IPS DF 4.7 (cell line): ENCODE measurements at regions not wholly inside any gene's neighbourhood (a gene's known extent, or its start where the extent isn't known, plus 50 kb on each side); places are given as distances from the start of the nearest gene placed in this dataset.
"Not testable (repeated sequence)": the region's sequence is repeated elsewhere in the genome, so short reads cannot be mapped to it uniquely, and the experiment has no call there.

Experiments
- DNase-seq: peaks from one replicate; pipeline ENCODE4 v3.0.0-alpha.2; 2013; ENCODE audit warnings: low spot score; ENCODE audit errors: extremely low read depth

DNA sequence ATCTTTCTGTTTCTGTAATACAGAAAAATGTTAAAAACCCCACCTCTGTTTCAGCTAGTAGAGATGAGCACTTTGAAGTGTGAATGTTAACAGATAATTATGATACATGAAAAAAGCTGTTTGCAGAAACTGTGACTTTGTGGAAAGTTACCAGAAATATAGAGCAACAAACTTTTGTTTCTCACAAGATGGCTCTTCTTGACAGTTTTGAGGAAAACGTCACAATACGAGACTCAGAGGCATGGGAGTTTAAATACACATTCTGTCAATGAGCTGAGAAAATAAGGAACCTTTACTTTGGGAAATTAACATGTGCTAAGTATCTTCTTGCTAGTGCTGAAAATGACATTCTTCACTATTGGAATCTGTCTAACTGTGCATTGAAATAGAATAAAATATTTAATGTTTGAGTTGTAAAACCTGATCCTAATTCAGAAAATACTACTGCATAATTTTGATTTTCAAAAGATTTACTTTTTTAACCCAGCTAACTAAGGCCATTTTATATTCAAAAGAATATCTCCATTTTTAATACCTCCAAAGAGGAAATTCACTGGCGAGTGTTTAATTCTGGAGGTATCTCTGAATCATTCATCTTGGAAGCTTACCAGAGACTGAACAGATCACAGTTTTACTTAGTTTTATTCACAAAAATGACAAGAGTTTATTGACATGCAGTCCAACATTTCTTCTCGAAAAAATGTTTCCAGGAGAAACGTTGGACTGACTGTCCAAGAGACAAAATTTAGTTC lies 308.9 kb upstream of the LRFN5 start:
- DNase-seq, result no peak

GRCh38 chr14:41295734-41296133 lies 310.9 kb upstream of the LRFN5 start:
- DNase-seq, result no peak

GRCh38 chr14:41289025-41289424 lies 317.7 kb upstream of the LRFN5 start:
- no peak for DNase-seq

DNA sequence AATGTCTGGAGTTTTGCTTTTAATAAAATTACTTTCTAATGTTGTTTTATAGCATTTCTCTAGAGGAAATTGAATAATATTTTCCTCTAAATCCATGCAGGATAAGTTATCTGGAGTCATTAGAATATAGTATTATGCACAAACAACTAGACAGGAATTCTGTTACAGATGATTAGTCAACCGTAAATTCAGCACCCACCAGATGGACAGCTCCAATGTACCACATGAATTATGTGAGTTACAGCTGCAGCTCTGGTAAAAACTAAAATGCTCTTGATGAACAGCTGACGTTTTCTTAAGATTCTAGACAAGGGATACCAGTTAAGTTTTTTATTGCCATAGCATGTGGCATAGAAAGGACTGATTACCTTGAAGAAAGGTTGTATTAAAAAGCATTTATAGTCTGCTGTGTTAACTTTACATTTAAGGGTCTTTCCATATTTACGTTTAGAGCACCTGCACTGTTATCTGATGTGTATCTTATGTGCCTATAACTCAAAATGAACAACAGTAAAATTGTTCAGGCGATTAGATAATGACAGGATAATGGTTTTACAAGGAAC lies 321.4 kb upstream of the LRFN5 start:
- DNase-seq, result no peak

- peak; percentile 22 for DNase-seq
These were observed 325.9 kb upstream of the LRFN5 start for GRCh38 chr14:41280745-41281144.

GRCh38 chr14:41277450-41277849 lies 329.2 kb upstream of the LRFN5 start:
- DNase-seq, result no peak

DNA sequence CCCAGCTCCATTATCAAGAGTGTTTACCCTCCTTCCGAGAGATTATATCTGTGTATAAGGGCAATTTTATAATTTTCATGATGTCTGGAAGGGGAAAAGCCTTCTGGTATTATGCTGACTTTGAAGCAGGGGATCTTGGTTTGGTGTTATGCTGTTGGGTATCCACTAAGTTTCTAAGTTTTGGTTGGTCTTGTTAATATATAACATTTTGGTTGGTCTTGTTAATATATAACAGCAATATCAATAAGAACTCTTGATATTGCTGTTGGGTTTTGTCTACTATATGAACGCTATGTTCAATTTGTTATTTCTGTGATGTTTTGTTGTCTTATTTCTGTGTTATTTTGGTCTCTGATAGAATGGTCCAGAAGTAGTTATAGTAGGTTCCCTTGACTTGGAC lies 349.2 kb upstream of the LRFN5 start:
- no peak for DNase-seq

DNA sequence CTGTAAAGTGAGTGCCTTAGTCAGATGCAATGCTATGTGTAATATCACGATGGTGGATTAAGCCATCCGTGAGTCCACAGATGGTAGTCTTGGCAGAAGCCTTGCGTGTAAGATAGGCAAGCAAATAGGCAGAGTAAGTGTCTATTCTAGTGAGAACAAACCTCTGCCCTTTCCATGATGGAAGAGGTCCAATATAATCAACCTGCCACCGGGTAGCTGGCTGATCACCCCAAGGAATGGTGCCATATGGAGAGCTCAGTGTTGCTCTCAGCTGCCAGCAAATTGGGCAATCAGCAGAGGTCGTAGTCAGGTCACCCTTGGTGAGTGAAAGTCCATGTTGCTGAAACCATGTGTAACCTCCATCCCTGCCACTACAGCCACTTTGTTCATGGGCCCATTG lies 371.2 kb upstream of the LRFN5 start:
- no peak for DNase-seq

DNA sequence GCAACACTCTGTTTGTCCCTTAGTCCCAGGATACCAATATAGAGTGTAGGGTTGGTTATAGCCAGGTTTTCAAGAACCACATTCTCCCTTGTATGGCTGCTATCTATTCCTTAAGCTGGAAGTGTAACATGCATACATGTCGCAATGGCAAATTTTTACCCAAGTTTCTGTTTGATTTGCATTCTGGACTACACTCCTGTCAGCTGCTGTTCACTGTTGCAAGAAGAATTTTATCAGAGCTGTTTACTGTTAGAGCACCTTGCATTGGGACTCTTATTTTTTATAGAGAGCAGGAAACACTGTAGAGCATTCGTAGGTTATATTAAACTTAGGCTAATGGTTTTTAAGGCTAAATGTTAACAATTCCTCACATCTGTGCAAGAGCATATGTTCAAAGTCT lies 376.0 kb upstream of the LRFN5 start:
- no peak for DNase-seq

- no peak for DNase-seq
These were observed 376.9 kb upstream of the LRFN5 start for GRCh38 chr14:41229824-41230223.

GRCh38 chr14:41225433-41225832 lies 381.2 kb upstream of the LRFN5 start:
- no peak for DNase-seq

DNA sequence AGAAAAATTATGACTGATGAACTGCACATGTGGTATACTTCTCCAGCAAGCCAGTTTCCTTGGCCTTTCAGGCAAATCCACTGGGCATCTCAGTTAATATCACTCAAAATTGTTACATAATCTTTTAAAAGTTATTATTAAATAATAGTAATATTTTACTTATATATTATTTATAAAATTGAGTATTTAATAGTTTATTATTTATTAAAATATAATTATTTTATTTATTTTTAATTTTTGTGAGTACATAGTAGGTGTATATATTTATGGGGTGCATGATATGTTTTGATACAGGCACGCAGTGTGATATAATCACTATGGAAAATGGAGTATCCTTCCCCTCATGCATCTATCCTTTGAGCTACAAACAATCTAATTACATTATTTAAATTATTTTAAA lies 384.1 kb upstream of the LRFN5 start:
- DNase-seq, result no peak

- not testable (repeated sequence) for DNase-seq
These were observed 391.7 kb upstream of the LRFN5 start for GRCh38 chr14:41214978-41215377.

- DNase-seq, result no peak
These were observed 405.0 kb upstream of the LRFN5 start for GRCh38 chr14:41201696-41202095.

DNA sequence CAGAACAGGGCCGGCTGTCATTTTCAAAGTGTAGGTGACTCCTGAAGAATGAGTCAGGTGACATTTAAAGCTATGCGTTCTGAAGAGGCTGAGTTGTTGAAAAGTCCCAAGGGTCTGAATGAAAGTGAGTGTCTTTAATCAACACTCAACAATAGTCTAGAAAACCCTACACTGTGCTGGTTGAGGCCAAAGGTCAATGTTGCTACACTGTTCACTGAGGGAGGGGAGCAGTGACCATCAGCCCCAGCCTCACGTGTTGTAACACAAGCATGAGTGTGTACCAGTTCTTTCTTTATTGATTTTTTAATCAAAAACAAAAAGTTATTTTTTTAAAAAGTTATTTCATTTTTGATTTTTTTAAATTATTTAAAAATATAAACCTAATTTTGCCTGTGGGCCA lies 418.8 kb upstream of the LRFN5 start:
- no peak for DNase-seq

- no peak for DNase-seq
These were observed 435.6 kb upstream of the LRFN5 start for GRCh38 chr14:41171045-41171444.

- peak; percentile 16 for DNase-seq
These were observed 439.6 kb upstream of the LRFN5 start for GRCh38 chr14:41167040-41167439.

- DNase-seq, result no peak
These were observed 452.4 kb upstream of the LRFN5 start for GRCh38 chr14:41154143-41154807.

DNA sequence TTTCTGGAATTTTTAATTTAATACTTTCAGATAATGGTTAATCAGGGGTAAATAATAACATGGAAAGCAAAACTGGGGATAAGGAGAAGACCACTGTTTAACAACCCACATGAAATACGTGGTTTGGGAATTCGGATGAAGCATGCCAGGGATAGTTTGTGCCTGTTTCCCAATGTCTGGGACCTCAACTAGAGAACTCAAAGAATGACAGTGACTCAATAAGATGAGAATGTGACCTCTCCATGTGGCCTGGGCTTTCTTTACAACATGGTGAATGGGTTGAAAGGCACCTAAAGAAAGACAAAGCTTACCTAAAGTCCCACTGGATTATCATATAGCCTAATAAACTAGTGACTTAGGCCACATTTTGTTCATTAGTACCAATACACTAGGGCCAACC lies 460.3 kb upstream of the LRFN5 start:
- peak; percentile 38 for DNase-seq

DNA sequence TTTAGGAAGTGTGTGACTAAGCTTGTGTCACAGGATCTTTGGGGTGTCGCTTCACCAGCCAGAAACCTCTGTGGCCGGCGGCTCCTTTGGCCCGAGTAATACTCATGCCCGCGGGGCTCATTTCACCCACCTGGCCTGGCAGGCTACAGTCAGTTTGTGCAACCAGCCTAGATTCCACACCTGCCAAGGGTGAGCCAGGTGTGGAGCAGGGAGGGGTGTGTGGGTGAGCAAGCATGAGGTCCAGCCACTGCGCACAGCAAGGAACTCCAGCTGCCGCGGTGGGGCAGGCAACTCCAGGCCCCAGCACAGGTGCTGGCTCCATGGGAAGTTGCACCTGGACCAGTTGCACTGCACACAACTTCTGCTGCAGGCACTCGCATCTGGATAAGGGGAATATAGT lies 462.3 kb upstream of the LRFN5 start:
- DNase-seq, result no peak

GRCh38 chr14:41137741-41138140 lies 468.9 kb upstream of the LRFN5 start:
- no peak for DNase-seq

GRCh38 chr14:41130274-41130673 lies 476.4 kb upstream of the LRFN5 start:
- DNase-seq, result no peak

- no peak for DNase-seq
These were observed 486.3 kb upstream of the LRFN5 start for GRCh38 chr14:41120402-41120801.
